A172 (cell line): ENCODE measurements at regions not wholly inside any gene's neighbourhood (a gene's known extent, or its start where the extent isn't known, plus 50 kb on each side); places are given as distances from the start of the nearest gene placed in this dataset.
"Not testable (repeated sequence)": the region's sequence is repeated elsewhere in the genome, so short reads cannot be mapped to it uniquely, and the experiment has no call there.

Experiments
- DNase-seq: peaks from one replicate; pipeline ENCODE4 v3.0.0-alpha.2; 2015; ENCODE audit warnings: low spot score

DNA sequence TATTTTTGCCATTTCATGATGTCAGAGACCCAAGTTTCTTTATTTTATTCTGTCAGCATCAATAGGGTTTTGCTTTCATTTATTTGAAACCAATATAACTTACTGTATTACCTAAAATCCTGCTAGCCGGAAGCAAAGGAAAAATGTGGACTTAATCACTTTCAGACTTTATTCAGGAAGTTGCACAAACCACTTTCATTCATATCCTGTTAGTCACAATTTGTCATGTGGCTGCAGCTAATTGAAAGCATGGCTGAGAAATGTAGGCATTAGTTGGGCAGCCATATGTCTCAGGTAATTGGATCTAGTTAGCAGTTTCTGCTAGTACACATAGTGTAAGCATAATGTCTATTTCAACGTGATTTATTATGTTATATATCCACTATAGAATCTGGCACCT is 462.3 kb upstream of the SGO1 start:
- peak; percentile 94 for DNase-seq

DNA sequence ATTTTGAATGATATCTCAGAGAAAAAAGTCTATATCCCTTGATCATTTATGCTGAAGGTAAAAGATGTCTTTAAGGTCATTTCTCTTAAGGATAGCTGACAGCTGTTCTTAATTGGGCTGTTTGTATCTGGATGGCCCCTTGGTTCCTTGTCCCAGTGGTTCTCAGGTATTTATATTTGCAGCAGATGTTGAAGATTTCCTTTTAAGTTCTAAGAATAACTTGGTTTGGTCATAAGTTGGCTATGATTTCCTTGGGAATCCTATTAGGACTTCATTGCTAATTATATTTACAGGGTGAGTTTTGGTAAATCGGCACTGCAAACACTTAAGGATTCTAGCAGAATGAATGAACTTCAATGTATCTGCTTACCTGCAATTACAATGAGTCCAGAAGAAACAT is 460.4 kb upstream of the SGO1 start:
- DNase-seq, result no peak

DNA sequence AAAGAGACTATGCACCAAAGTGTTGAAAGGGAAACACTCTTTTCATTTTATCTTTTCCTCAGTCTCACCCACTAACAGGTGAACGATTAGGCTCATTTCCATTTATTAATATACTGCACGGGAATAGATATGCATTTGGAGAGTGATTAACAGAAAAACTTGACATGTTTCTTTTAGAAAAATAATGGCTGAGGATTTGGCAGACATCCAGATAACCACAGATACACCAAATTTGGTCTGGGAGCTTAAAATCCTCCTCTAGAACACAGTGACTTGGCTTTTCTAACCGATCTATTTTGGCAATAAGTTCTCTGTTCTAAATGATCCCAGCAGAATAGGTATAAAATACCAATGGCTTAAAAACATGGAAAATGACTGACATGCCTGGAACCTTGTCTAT is 459.3 kb upstream of the SGO1 start:
- no peak for DNase-seq

DNA sequence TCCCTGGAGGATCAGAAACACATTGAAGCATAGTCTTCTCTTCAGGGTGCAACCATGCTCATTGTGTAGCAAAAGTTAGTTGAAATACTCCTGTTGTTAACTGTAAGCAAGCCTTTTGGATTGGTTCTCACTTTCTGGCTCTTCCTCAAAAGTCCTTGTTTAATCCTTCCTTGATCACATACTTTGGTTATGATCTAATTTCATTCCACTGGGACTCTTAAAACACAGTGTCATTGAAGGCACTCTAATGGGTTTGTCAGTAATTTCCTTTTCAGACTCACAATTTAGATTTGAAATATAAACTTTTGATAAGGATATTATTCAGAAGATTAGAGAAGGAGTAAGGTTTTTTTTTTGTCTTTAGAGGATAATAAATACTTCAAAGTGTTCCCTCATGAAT is 451.7 kb upstream of the SGO1 start:
- peak; percentile 42 for DNase-seq

DNA sequence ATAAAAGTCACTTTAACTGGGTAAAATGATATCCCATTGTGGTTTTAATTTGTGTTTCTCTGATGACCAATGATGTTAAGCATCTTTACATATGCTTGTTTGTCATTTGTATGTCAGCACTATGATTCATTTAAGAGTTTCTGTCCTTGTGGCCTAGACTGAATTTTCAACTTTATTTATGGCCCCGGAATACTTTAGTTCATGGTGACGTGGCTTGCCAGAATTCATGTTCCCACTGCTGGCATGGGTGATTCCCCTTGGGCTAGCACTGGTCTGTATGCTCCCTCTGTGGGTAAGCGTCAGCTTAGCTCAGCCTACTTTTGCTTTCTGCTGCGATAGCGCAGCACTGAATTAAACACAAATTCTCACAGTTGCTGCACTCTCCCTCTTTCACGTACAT is 436.3 kb upstream of the SGO1 start:
- peak; percentile 98 for DNase-seq

DNA sequence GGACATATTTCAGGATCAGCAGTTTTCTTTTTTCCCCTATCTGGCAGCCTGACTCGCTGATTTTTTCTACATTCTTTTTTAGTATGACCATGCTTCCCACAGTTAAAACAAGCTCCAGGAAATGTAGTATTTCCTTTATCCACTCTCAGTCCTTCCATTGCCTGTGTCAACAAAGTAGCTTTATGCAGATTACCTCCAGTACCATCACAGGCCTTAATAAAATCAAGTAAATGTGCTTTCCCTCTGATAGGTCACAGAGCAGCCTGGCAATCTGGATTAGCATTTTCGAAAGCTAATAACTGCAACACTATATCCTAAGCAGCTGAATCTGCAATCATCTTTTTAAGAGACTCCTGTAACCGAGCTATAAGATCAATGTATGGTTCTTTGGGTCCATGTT is 432.6 kb upstream of the SGO1 start:
- DNase-seq, result not testable (repeated sequence)

DNA sequence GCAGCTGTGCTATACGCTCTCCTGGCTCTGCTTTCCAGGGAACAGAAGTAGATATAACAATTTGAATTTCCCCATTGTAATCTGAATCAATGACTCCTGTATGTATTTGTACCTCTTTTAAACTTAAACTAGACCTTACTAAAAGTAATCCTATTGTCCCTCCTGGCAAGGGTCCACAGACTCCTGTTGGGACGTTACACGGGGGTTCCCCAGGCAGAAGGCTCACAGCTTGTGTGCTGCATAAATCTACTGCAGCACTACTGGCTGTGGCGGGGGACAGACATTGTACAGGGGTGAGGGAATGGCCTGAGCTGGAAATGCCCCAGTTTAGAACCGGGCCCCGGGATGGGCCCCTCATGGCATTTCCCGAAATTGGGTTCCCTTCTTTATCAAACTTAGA is 432.2 kb upstream of the SGO1 start:
- DNase-seq, result not testable (repeated sequence)

DNA sequence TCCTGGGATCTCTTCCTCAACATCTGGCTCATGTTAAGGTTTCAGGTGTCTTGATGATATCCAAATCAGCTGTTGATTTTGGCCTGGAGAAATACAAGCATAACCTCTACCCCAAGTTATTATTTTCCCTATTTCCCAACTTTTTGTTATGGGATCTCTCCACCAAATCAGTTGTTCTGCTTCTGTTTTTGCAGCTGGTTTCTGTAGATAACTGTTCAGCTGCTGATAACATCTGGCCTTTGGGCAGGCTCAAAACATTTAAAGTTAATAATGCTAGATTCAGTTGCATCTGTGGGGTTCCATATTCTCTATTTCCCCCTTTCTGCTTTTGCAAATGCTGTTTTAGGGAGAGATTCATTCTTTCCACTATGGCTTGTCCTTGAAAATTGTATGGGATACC is 430.0 kb upstream of the SGO1 start:
- DNase-seq, result not testable (repeated sequence)

DNA sequence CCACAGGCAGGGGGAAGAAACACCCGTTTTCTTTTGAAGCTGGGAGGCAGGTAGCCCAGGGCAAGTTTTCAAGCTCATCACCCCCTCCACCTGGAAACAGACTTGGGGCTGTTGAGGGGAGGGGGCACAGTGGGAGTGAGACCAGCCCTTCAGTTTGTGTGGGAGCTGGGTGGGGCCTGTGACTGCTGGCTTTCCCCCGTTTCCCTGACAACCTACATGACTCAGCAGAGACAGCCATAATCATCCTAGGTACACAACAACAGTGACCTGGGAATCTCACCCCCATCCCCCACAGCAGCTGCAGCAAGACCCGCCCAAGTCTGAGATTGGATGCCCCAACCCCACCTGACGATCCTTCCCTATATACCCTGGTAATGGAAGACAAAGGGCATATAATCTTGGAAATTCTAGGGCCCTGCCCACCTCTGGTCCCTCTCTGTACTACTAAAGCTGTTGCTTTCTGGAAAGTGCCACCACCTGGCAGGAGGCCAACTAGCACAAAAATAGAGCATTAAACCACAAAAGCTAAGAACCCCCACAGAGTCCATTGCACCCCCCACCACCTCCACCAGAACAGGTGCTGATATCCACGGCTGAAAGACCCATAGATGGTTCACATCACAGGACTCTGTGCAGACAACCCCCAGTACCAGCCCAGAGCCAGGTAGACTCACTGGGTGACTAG is 422.2 kb upstream of the SGO1 start:
- DNase-seq, result peak; percentile 23

DNA sequence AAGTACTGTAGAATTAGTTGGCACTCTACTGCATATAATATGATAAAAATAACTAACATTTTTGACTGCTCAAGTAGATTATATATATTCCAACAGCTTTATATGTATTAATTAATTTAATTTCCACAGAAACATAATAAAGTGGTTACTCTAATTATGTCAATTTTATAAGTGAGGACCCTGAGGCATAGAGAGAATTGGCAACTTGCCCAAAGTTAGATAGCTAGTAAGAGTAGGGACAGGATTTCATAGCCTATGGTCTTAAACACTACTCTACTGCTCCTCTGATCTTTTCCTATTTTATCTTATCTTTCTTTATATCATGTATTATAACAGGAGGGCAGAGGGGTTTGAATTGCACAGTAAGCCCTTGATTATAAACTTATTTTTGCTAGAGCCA is 418.7 kb upstream of the SGO1 start:
- no peak for DNase-seq

DNA sequence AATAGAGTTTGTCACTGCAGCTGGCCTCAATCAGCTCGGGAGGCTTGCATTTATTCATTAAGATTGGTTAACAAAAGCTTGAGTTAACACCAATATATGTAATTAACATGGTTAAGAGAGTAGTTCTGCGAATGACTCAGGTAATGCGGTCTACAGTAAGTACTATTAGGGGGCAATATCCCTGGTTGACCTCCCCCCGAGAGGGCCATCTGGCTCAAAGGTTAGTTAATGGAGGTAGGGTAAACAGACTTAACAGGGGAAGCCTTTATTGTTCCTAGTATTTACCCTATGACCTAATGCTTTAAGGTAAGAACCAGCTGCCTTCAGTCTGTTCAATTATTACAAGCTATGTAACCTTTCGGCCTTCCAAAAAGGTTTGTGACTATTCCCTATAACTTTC is 403.3 kb upstream of the SGO1 start:
- no peak for DNase-seq

DNA sequence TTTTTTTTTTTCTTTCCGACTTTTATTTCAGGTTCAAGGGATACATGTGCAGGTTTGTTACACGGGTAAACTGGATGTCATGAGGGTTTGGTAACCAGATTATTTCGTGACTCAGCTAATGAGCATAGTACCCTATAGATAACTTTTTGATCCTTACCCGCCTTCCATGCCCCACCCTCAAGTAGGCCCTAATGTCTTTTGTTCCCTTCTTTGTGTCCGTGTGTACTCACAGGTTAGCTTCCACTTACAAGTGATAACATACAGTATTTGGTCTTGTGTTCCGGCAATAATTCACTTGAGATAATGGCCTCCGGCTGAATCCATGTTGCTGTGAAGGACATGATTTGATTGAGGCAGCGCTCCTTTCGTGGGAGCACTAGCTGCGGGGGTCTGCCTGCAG is 402.8 kb upstream of the SGO1 start:
- DNase-seq, result no peak

DNA sequence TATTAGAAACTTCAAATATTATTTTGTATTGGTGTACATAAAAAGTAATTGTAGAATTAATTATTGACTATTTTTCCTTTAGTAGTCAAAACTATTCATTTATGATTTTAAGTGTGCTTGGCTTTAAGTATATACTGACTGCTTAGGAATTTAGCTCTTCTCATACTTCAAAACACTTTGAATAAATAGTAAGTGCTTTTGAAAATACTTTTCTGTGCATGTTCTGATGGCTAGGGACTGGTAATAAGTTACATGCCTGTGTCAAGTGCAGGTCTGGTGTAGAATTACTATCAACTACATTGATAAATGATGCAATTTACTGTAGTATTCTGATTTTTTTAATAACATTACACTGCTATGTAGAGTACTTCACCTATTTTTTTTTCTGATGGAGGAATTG is 397.6 kb upstream of the SGO1 start:
- DNase-seq, result no peak

DNA sequence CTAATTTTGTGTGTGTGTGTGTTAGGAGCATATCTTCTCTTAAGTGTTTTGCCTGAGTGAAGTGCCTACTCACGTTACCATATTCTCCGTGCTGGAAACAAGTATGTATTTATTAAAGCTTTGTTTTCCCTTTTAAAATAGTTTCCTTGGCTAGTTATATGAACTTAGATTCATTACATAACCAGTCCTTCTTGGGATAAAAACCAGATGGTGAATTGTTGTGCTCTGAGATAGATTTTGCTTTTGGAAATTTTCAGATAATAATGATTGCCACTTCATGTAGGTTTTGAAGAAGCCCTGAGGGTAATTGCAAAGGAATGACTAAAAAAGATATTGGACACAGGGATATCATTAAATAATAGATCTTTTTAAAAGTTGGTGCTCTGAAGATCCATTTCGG is 390.2 kb upstream of the SGO1 start:
- no peak for DNase-seq

DNA sequence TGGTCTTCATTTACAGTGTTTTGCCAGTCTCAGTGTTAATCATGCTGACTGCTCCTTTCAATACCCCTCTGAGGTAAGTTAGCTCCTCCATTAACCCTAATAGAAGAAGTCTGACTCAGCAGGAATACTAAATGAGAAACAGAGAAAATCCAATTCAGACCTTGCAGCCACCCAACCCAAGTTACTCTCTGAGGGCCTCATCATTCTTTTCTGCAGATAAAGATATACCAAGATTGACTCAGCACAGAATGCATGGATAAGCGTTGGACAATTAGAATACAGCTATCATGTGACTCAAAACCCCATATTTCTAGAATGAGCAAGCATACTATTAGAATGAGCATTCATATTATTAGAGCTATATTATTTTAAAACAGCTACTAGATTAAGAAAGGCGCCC is 389.1 kb upstream of the SGO1 start:
- DNase-seq, result peak; percentile 49

DNA sequence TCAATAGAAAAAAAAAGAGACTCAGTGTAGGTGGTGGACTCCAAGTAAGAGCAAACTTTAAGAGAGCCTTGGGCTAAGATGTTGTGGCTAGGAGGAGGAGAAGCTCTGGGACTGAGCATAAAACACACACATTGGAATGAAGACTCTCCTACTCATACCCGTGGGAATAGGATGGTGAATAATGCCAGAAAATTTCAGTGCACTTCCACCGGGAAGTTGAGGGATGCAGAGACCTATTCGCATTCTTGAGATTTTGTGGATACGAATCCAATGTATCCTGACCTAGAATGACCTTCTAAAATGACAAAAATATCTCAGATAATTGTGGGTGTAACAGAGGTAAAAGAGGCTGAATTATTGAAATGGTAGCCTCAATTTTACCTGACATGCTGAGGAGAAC is 388.7 kb upstream of the SGO1 start:
- peak; percentile 88 for DNase-seq

DNA sequence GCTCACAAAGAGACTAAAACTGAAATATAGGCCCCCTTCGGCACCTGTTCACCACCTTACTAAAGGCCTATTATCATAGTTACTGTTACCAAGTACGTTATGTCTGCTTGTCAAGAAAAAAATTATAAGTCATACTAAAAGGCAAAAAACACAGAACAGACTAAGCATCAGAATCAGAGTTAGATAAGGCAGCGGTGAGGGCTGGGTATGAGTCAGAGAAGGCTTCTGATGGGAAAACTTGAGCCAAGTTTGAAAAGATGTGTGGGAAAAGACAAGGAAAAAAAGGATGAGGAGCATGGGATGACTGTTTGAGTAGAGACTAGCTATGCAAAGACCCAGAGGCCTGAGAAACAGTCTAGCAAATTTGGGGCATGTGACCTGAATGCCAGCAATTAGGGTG is 387.2 kb upstream of the SGO1 start:
- DNase-seq, result peak; percentile 72

DNA sequence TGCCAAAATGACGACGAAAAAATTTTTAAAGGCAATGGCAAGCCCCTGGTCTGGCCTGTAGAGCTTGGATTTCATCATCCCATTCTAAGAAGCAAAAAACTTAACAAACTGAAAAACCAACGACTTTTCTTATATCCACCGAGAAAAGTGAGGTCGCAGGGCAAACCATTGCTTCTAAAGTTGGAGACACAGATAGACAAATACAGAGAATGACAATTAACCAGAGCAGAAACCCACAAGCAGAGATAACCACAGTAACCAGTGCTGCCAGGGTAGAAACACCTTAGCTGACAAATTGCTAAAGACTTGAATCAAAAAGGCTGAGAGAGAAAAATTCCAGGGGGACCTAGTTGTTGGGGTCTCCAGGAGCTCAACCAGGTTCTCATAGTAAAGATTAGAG is 386.5 kb upstream of the SGO1 start:
- no peak for DNase-seq

DNA sequence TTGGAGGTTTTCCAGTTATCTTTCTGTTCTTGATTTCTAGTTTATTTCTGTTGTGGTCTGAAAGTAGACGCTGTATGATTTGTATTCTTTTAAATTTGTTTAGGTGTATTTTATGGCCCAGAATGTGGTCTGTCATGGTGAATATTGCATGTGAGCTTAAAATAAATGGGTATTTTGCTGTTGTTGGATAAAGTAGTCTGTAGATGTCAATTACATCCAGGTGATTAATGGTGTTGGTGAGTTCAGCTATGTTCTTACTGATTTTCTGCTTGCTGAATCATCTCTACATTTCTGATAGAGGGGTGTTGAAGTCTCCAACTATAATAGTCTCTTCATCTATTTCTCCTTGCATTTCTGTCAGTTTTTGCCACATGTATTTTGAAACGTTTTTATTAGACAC is 383.3 kb upstream of the SGO1 start:
- DNase-seq, result no peak

DNA sequence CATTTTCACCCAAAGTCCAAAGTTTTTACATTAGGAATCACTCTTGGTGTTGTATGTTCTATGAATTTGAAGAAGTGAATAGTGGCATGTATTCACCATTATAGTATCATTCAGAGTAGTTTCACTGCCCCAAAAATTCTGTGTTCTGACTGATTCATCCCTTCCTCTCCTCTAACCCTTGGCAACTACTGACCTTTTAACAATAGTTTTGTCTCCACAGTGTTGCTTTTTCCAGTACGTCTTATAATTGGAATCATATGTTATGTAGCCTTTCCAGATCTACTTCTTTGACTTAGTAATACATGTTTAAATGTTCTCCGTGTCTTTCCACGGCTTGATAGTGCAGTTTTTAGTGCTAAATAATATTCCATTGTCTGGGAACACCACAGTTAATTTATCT is 379.0 kb upstream of the SGO1 start:
- no peak for DNase-seq

DNA sequence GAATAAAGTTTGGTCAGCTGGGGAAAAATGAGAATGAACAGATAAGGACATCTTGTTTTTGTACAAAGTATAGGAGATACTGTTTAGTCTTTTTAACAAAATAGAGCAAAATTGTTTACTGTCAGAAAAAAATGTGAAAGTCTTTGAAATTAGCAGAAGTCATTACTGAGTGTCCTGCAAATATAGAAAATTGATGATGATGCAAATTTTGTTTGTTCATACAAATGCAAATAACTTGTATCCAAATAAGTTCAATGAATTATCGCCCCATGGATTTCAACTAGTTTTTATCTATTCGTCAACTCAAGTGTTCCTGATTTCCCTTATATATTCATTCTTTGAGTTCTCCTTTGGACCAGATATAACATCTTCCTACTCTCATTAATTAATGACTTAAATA is 378.0 kb upstream of the SGO1 start:
- DNase-seq, result no peak

DNA sequence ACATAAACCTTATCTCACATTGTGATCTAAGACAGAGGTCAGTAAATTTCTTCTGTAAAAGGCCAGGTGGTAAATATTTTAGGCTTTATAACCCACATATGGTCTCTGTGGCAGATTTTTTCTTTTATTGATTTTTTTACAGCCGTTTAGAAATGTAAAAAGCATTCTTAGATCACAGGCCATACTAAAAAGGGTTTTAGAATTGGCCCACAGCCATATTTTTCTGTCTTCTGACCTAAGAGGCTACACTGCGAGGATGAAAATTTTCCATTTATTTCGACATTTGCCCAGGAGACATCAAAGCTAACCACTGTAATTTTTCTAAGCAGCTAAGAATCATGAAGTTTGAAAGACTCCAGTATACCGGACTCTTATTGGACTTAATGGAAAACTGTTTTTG is 377.2 kb upstream of the SGO1 start:
- DNase-seq, result no peak

DNA sequence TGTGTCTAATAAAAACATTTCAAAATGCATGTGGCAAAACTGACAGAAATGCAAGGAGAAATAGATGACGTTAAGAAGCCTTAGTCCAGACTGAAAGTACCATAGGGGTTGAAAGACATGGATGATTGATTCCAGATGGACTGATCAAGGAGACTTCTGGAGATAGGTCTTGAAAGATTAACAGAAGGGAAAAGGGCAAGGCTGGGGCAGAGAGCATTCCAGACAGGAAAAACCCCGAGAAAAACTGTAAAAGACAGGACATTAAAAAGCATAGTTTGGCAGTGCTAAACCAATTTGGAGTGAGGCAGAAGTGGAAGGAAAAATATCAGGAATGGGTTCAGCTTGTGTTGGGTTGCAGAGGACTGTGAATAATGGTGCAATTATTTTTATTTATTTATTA is 375.2 kb upstream of the SGO1 start:
- no peak for DNase-seq

DNA sequence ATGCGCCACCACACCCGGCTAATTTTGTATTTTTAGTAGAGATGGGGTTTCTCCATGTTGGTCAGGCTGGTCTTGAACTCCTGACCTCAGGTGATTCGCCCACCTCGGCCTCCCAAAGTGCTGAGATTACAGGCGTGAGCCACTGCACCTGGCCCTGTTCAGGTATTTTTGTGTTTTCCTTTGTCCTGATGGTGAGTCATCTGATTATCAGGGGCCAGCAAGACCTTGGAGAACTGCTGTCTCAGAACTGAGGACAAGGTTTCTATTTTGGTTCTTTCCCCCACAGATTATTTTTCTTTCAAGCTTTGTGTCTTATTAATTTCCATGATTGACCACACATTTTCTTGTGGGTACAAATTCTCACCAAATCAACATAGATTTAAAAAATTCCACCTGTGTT is 374.4 kb upstream of the SGO1 start:
- DNase-seq, result not testable (repeated sequence)

DNA sequence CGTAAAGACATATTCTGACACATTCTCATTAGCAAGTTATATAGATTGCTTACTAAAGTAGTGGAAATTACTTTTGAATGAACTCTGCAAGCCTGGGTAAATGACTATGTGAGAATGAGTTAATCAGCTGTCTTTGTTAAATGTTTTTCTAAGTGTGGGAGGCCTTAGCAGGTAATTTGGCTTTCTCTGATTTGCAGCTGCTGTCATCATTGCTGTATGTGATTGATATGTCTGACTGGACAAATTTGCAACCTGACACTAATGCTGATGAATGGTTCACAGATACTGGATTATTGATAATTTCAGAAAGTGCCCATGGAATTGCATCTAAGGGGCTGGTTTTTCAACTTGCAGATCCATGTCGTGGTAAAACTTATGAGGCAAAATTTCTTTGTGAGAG is 372.2 kb upstream of the SGO1 start:
- no peak for DNase-seq
